ENCODE measurements at regions not wholly inside any gene's neighbourhood (a gene's known extent, or its start where the extent isn't known, plus 50 kb on each side); places are given as distances from the start of the nearest gene placed in this dataset.

DNA sequence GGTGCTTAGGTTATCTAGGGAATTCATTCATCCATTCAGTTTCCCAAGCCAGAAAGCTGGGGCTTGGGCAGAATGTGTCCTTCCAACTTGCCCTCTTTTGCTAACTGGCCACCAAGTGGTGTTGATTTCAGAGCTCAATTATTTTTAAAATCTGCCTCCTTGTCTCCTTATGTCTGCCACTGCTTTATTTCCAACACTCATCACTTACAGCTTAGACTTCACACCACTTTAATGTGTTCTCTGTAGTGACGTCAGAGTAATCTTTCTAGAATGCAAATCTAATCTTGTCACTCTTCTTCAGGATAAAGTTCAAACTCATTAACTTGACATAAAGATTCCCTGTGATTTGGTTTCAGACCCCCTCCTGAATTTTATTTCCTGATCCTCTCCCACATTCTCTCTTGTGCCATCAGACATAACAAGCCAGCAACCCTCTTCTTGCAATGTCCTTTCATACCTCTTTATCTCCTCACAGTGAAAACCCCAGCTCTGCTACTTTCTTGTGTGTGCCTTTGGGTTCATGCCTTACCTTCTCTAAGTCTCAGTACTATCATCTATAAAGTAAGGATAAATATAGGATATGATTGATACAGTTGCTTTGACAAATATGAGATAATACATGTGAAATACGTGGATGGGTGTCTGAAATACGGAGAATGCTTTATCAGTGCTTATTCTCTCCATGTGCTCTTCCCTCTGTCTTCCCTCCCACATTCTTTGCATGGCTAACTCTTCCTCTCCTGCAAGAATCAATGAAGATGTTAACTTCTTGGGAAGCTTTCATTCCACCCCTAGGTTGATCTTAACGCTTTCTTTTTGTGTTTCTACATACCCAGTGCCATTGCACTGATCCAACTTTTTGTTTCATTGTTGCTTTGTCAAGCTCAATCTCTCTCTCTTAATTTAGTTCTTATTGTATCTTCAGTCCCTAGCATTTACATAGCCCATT is 522.7 kb upstream of the FZD8 start:
- no peaks in the 10 kb centered on the region for H3K36me3 ChIP-seq (ENCODE audit: control insufficient read depth in 1 of 2, insufficient read depth in 2 of 2, low read length in 2 of 2)
- intact Hi-C loops (cut with micrococcal nuclease): no loop called here
- ChIA-PET RAD21 (ENCODE audit: low non-redundant PET in 1 of 2, low total read pairs in 2 of 2, uncharacterized antibody in 2 of 2, unreplicated experiment in 2 of 2) (no interaction called here), CTCF (no interaction called here), POLR2A (no interaction called here)
- ATAC-seq: no peak
- no peak for DNase-seq (ENCODE audit: low read depth, low spot score)
- H3K4me1 ChIP-seq (ENCODE audit: control insufficient read depth in 1 of 2, insufficient read depth in 2 of 2, low read length in 2 of 2): no peaks in the 10 kb centered on the region
- H3K27me3 ChIP-seq (ENCODE audit: insufficient read depth, low read length): no peaks in the 10 kb centered on the region
- no peak overlapping the region for H3K4me3 ChIP-seq (replicated peaks in 1 of 2; ENCODE audit: low read depth in 1 of 2, low read length in 2 of 2)
- H3K4me2 ChIP-seq (ENCODE audit: low read length): no peak overlapping the region
- H3K9me3 ChIP-seq (ENCODE audit: control insufficient read depth in 1 of 2, insufficient read depth in 1 of 2, low read depth in 1 of 2, low read length in 2 of 2): peaks cover 4 to 21% of the 10 kb centered on the region in 2 experiments; a peak in 2 of 4 replicates
- H3K9me2 ChIP-seq (ENCODE audit: insufficient read depth): no peaks in the 10 kb centered on the region
- no TSS peak for BruUV-seq (replicated peaks)
- no peak overlapping the region for H3K27ac ChIP-seq (ENCODE audit: low read depth, low read length)
- H3K79me2 ChIP-seq (ENCODE audit: insufficient read depth, low read length): no peaks in the 10 kb centered on the region
- H3K9ac ChIP-seq (ENCODE audit: low read length): no peak overlapping the region
- TF ChIP-seq TCF7L2 (IDR thresholded peaks at IDR 0.05; ENCODE audit: borderline replicate concordance, extremely low read depth, insufficient read depth, insufficient read length) (no peak), EZH2phosphoT487 (IDR thresholded peaks at IDR 0.05; ENCODE audit: borderline replicate concordance) (no peak), YY1 (IDR thresholded peaks at IDR 0.05; ENCODE audit: extremely low read depth, insufficient replicate concordance, low read depth, low read length) (no peak), MAX (IDR thresholded peaks at IDR 0.05) (no peak), CEBPB (IDR thresholded peaks at IDR 0.05; ENCODE audit: low read depth) (no peak), CBX3 (IDR thresholded peaks at IDR 0.05; ENCODE audit: low read depth) (no peak), SP1 (IDR thresholded peaks at IDR 0.05; ENCODE audit: low read depth) (no peak), EGR1 (IDR thresholded peaks at IDR 0.05; ENCODE audit: low read depth) (no peak), RAD21 (IDR thresholded peaks at IDR 0.05; ENCODE audit: low read depth) (no peak), ZNF274 (IDR thresholded peaks at IDR 0.05; ENCODE audit: low read depth, low read length) (no peak), JUND (IDR thresholded peaks at IDR 0.05) (no peak), REST (IDR thresholded peaks at IDR 0.05; ENCODE audit: low read depth) (no peak), POLR2AphosphoS5 (IDR thresholded peaks at IDR 0.05; ENCODE audit: low read depth, low read length) (no peak), FOSL1 (IDR thresholded peaks at IDR 0.05; ENCODE audit: low read depth) (no peak), SIN3A (IDR thresholded peaks at IDR 0.05; ENCODE audit: low read depth) (no peak)
- TF ChIP-seq, protein P1, sequence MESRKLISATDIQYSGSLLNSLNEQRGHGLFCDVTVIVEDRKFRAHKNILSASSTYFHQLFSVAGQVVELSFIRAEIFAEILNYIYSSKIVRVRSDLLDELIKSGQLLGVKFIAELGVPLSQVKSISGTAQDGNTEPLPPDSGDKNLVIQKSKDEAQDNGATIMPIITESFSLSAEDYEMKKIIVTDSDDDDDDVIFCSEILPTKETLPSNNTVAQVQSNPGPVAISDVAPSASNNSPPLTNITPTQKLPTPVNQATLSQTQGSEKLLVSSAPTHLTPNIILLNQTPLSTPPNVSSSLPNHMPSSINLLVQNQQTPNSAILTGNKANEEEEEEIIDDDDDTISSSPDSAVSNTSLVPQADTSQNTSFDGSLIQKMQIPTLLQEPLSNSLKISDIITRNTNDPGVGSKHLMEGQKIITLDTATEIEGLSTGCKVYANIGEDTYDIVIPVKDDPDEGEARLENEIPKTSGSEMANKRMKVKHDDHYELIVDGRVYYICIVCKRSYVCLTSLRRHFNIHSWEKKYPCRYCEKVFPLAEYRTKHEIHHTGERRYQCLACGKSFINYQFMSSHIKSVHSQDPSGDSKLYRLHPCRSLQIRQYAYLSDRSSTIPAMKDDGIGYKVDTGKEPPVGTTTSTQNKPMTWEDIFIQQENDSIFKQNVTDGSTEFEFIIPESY (IDR thresholded peaks at IDR 0.05; ENCODE audit: extremely low read depth, insufficient replicate concordance, low read length): no peak
- TF ChIP-seq, protein P2, sequence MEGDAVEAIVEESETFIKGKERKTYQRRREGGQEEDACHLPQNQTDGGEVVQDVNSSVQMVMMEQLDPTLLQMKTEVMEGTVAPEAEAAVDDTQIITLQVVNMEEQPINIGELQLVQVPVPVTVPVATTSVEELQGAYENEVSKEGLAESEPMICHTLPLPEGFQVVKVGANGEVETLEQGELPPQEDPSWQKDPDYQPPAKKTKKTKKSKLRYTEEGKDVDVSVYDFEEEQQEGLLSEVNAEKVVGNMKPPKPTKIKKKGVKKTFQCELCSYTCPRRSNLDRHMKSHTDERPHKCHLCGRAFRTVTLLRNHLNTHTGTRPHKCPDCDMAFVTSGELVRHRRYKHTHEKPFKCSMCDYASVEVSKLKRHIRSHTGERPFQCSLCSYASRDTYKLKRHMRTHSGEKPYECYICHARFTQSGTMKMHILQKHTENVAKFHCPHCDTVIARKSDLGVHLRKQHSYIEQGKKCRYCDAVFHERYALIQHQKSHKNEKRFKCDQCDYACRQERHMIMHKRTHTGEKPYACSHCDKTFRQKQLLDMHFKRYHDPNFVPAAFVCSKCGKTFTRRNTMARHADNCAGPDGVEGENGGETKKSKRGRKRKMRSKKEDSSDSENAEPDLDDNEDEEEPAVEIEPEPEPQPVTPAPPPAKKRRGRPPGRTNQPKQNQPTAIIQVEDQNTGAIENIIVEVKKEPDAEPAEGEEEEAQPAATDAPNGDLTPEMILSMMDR (IDR thresholded peaks at IDR 0.05 in 2 of 3, conservative IDR thresholded peaks at IDR 0.05 in 1 of 3; ENCODE audit: borderline replicate concordance in 1 of 3, insufficient read depth in 1 of 3, low read depth in 2 of 3, low read length in 2 of 3): no peak
- TF ChIP-seq, protein P3, sequence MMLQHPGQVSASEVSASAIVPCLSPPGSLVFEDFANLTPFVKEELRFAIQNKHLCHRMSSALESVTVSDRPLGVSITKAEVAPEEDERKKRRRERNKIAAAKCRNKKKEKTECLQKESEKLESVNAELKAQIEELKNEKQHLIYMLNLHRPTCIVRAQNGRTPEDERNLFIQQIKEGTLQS (IDR thresholded peaks at IDR 0.05): no peak
- no peaks in the 10 kb centered on the region for H4K20me1 ChIP-seq (ENCODE audit: insufficient read depth)
- H2AFZ ChIP-seq (ENCODE audit: low read depth, low read length, poor library complexity, severe bottlenecking): no peak overlapping the region
